ENCODE measurements at regions not wholly inside any gene's neighbourhood (a gene's known extent, or its start where the extent isn't known, plus 50 kb on each side); places are given as distances from the start of the nearest gene placed in this dataset.

GRCh38 chr14:101480747-101481530, 80.4 kb upstream of the DIO3 start:
- no peak overlapping the region for H3K27ac ChIP-seq
- no peak for DNase-seq (ENCODE audit: low read depth, low spot score)
- H3K9me3 ChIP-seq (ENCODE audit: low read depth, low read length): no peaks in the 10 kb centered on the region
- TF ChIP-seq POLR2AphosphoS5 (IDR thresholded peaks at IDR 0.05; ENCODE audit: borderline replicate concordance, low read depth, low read length) (no peak), EZH2 (IDR thresholded peaks at IDR 0.05) (no peak), FOXP2 (optimal IDR thresholded peaks at IDR 0.05; ENCODE audit: control extremely low read depth, extremely low read length, insufficient read depth) (no peak)
- no peak overlapping the region for H3K4me3 ChIP-seq
- no peaks in the 10 kb centered on the region for H3K36me3 ChIP-seq (ENCODE audit: insufficient read depth, low read length)
- H3K9ac ChIP-seq (ENCODE audit: insufficient read length): no peak overlapping the region

- H3K27ac ChIP-seq: no peak overlapping the region
- no peaks in the 10 kb centered on the region for H3K36me3 ChIP-seq (ENCODE audit: insufficient read depth, low read length)
- no peak for DNase-seq (ENCODE audit: low read depth, low spot score)
- H3K9ac ChIP-seq (ENCODE audit: insufficient read length): no peak overlapping the region
- no peak overlapping the region for H3K4me3 ChIP-seq
- TF ChIP-seq FOXP2 (optimal IDR thresholded peaks at IDR 0.05; ENCODE audit: control extremely low read depth, extremely low read length, insufficient read depth) (no peak), EZH2 (IDR thresholded peaks at IDR 0.05) (no peak), POLR2AphosphoS5 (IDR thresholded peaks at IDR 0.05; ENCODE audit: borderline replicate concordance, low read depth, low read length) (no peak)
- no peaks in the 10 kb centered on the region for H3K9me3 ChIP-seq (ENCODE audit: low read depth, low read length)
Observed at GRCh38 chr14:101481557-101481956, 79.7 kb upstream of the DIO3 start.

- Histone ChIP-seq H3K27ac (no peak overlapping the region), H3K9me3 (ENCODE audit: low read depth, low read length) (no peaks in the 10 kb centered on the region), H3K4me3 (no peak overlapping the region), H3K36me3 (ENCODE audit: insufficient read depth, low read length) (no peaks in the 10 kb centered on the region), H3K9ac (ENCODE audit: insufficient read length) (no peak overlapping the region)
- TF ChIP-seq EZH2 (IDR thresholded peaks at IDR 0.05) (no peak), POLR2AphosphoS5 (IDR thresholded peaks at IDR 0.05; ENCODE audit: borderline replicate concordance, low read depth, low read length) (no peak), FOXP2 (optimal IDR thresholded peaks at IDR 0.05; ENCODE audit: control extremely low read depth, extremely low read length, insufficient read depth) (no peak)
- DNase-seq (ENCODE audit: low read depth, low spot score): no peak
Observed at GRCh38 chr14:101482066-101482465, 79.2 kb upstream of the DIO3 start.

GRCh38 chr14:101483829-101484228, 77.5 kb upstream of the DIO3 start:
- Histone ChIP-seq H3K4me3 (no peak overlapping the region), H3K27ac (no peak overlapping the region), H3K9me3 (ENCODE audit: low read depth, low read length) (no peaks in the 10 kb centered on the region), H3K36me3 (ENCODE audit: insufficient read depth, low read length) (no peaks in the 10 kb centered on the region), H3K9ac (ENCODE audit: insufficient read length) (no peak overlapping the region)
- no peak for DNase-seq (ENCODE audit: low read depth, low spot score)
- TF ChIP-seq POLR2AphosphoS5 (IDR thresholded peaks at IDR 0.05; ENCODE audit: borderline replicate concordance, low read depth, low read length) (no peak), FOXP2 (optimal IDR thresholded peaks at IDR 0.05; ENCODE audit: control extremely low read depth, extremely low read length, insufficient read depth) (no peak), EZH2 (IDR thresholded peaks at IDR 0.05) (no peak)

- Histone ChIP-seq H3K4me3 (no peak overlapping the region), H3K36me3 (ENCODE audit: insufficient read depth, low read length) (no peaks in the 10 kb centered on the region), H3K9me3 (ENCODE audit: low read depth, low read length) (no peaks in the 10 kb centered on the region), H3K9ac (ENCODE audit: insufficient read length) (no peak overlapping the region), H3K27ac (no peak overlapping the region)
- TF ChIP-seq FOXP2 (optimal IDR thresholded peaks at IDR 0.05; ENCODE audit: control extremely low read depth, extremely low read length, insufficient read depth) (no peak), POLR2AphosphoS5 (IDR thresholded peaks at IDR 0.05; ENCODE audit: borderline replicate concordance, low read depth, low read length) (no peak), EZH2 (IDR thresholded peaks at IDR 0.05) (no peak)
- no peak for DNase-seq (ENCODE audit: low read depth, low spot score)
Observed at GRCh38 chr14:101489092-101489760, 72.1 kb upstream of the DIO3 start.

- DNase-seq (ENCODE audit: low read depth, low spot score): no peak
- H3K4me3 ChIP-seq: no peak overlapping the region
- no peaks in the 10 kb centered on the region for H3K9me3 ChIP-seq (ENCODE audit: low read depth, low read length)
- TF ChIP-seq POLR2AphosphoS5 (IDR thresholded peaks at IDR 0.05; ENCODE audit: borderline replicate concordance, low read depth, low read length): no peak
- no peak for TF ChIP-seq FOXP2 (optimal IDR thresholded peaks at IDR 0.05; ENCODE audit: control extremely low read depth, extremely low read length, insufficient read depth)
- TF ChIP-seq EZH2 (IDR thresholded peaks at IDR 0.05): no peak
- H3K9ac ChIP-seq (ENCODE audit: insufficient read length): no peak overlapping the region
- no peak overlapping the region for H3K27ac ChIP-seq
- H3K36me3 ChIP-seq (ENCODE audit: insufficient read depth, low read length): no peaks in the 10 kb centered on the region
Observed at GRCh38 chr14:101490771-101491170, 70.5 kb upstream of the DIO3 start.

- TF ChIP-seq POLR2AphosphoS5 (IDR thresholded peaks at IDR 0.05; ENCODE audit: borderline replicate concordance, low read depth, low read length) (no peak), EZH2 (IDR thresholded peaks at IDR 0.05) (no peak), FOXP2 (optimal IDR thresholded peaks at IDR 0.05; ENCODE audit: control extremely low read depth, extremely low read length, insufficient read depth) (no peak)
- Histone ChIP-seq H3K36me3 (ENCODE audit: insufficient read depth, low read length) (no peaks in the 10 kb centered on the region), H3K9me3 (ENCODE audit: low read depth, low read length) (no peaks in the 10 kb centered on the region)
Observed at GRCh38 chr14:101491841-101492240, 69.5 kb upstream of the DIO3 start.

GRCh38 chr14:101492716-101493115, 68.6 kb upstream of the DIO3 start:
- Histone ChIP-seq H3K9ac (ENCODE audit: insufficient read length) (no peak overlapping the region), H3K27ac (no peak overlapping the region), H3K4me3 (no peak overlapping the region), H3K36me3 (ENCODE audit: insufficient read depth, low read length) (no peaks in the 10 kb centered on the region), H3K9me3 (ENCODE audit: low read depth, low read length) (no peaks in the 10 kb centered on the region)
- DNase-seq (ENCODE audit: low read depth, low spot score): no peak
- TF ChIP-seq EZH2 (IDR thresholded peaks at IDR 0.05): no peak
- no peak for TF ChIP-seq POLR2AphosphoS5 (IDR thresholded peaks at IDR 0.05; ENCODE audit: borderline replicate concordance, low read depth, low read length)
- TF ChIP-seq FOXP2 (optimal IDR thresholded peaks at IDR 0.05; ENCODE audit: control extremely low read depth, extremely low read length, insufficient read depth): no peak

More at GRCh38 chr14:101491841-101492240, 69.5 kb upstream of the DIO3 start:
- Histone ChIP-seq H3K4me3 (no peak overlapping the region), H3K27ac (no peak overlapping the region), H3K9ac (ENCODE audit: insufficient read length) (no peak overlapping the region)
- no peak for DNase-seq (ENCODE audit: low read depth, low spot score)

Measured in SK-N-MC (cell line).